Liver (tissue), 2 donors: ENCODE measurements at regions not wholly inside any gene's neighbourhood (a gene's known extent, or its start where the extent isn't known, plus 50 kb on each side); places are given as distances from the start of the nearest gene placed in this dataset.

Experiments
- MAX ChIP-seq: IDR thresholded peaks from 2 replicates; pipeline ENCODE4 v1.6.1; 2016; ENCODE audit warnings: antibody characterized with exemption
- TF ChIP-seq, protein P1 (sequence below): fragments of 150-350 bp; IDR thresholded peaks from 2 replicates; pipeline ENCODE4 v1.5.1; 2017; ENCODE audit warnings: improper control_type of control experiment, low read depth, low read length; ENCODE audit not compliant: missing input control
- donor health status: healthy.

GRCh38 chr12:69002969-69003368 lies 70.0 kb upstream of the CPM start:
- no peak for TF ChIP-seq MAX
- TF ChIP-seq, protein P1, sequence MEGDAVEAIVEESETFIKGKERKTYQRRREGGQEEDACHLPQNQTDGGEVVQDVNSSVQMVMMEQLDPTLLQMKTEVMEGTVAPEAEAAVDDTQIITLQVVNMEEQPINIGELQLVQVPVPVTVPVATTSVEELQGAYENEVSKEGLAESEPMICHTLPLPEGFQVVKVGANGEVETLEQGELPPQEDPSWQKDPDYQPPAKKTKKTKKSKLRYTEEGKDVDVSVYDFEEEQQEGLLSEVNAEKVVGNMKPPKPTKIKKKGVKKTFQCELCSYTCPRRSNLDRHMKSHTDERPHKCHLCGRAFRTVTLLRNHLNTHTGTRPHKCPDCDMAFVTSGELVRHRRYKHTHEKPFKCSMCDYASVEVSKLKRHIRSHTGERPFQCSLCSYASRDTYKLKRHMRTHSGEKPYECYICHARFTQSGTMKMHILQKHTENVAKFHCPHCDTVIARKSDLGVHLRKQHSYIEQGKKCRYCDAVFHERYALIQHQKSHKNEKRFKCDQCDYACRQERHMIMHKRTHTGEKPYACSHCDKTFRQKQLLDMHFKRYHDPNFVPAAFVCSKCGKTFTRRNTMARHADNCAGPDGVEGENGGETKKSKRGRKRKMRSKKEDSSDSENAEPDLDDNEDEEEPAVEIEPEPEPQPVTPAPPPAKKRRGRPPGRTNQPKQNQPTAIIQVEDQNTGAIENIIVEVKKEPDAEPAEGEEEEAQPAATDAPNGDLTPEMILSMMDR: no peak
